ENCODE measurements at regions not wholly inside any gene's neighbourhood (a gene's known extent, or its start where the extent isn't known, plus 50 kb on each side); places are given as distances from the start of the nearest gene placed in this dataset.

DNA sequence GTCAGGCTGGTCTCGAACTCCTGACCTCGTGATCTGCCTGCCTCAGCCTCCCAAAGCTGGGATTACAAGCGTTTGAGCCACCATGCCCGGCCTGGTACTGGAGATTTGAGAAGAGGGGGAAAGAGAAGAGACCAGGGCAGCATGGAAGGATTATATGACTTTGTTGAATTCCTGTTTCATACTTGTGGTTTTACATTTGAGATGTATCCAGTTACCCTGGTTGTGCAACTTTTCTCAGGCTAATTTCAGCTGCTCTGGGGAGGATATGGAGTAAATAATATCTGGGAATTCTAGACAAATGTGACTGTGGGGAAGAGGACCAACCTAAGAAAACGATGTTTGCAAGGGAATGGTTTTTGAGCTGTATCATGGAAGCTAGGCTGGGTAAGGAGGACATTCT is 89.5 kb upstream of the GREM2 start:
- no peak for TF ChIP-seq POLR2A (IDR thresholded peaks at IDR 0.05)
- TF ChIP-seq, protein P1, sequence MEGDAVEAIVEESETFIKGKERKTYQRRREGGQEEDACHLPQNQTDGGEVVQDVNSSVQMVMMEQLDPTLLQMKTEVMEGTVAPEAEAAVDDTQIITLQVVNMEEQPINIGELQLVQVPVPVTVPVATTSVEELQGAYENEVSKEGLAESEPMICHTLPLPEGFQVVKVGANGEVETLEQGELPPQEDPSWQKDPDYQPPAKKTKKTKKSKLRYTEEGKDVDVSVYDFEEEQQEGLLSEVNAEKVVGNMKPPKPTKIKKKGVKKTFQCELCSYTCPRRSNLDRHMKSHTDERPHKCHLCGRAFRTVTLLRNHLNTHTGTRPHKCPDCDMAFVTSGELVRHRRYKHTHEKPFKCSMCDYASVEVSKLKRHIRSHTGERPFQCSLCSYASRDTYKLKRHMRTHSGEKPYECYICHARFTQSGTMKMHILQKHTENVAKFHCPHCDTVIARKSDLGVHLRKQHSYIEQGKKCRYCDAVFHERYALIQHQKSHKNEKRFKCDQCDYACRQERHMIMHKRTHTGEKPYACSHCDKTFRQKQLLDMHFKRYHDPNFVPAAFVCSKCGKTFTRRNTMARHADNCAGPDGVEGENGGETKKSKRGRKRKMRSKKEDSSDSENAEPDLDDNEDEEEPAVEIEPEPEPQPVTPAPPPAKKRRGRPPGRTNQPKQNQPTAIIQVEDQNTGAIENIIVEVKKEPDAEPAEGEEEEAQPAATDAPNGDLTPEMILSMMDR (IDR thresholded peaks at IDR 0.05) = no peak
- TF ChIP-seq POLR2AphosphoS5 (IDR thresholded peaks at IDR 0.05; ENCODE audit: insufficient read depth in 1 of 2, low read depth in 1 of 2) = no peak

All from vagina (tissue), 2 donors.